ENCODE measurements at regions not wholly inside any gene's neighbourhood (a gene's known extent, or its start where the extent isn't known, plus 50 kb on each side); places are given as distances from the start of the nearest gene placed in this dataset.

- Mint-ChIP-seq H3K27me3 (no peaks in the 10 kb centered on the region), H3K4me3 (peak overlapping the region; percentile 88), H3K36me3 (ENCODE audit: low read depth) (no peaks in the 10 kb centered on the region), H3K4me1 (peaks cover 69% of the 10 kb centered on the region), H3K27ac (peak overlapping the region; percentile 98)
- peak; percentile 33 to 45 (median 39) for DNase-seq
- ATAC-seq: peak; percentile 69
- no peaks in the 10 kb centered on the region for H3K9me3 ChIP-seq (ENCODE audit: control insufficient read depth, low read length, poor library complexity, severe bottlenecking)
Measured at GRCh38 chr13:40187841-40188591, 478.4 kb downstream of the FOXO1 start.

DNA sequence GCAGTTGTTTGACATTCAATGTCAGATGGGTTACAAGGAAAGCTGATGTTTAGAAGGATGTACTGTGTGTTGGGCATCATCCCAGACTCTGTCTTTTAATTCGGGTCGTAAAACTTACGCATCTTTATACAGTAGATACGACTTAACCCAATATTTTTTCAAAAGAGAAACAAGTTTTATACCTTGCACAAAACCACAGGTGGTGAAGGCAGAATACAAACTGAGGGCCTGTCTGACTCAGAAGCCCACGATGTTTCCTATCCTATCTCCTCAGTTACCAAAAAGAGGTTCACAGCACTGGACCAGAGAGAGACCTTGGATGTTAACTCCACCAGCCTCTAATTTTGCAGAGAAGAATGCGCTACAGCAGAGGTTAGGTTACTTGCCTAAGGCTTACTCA is 477.0 kb downstream of the FOXO1 start:
- Mint-ChIP-seq H3K36me3 (ENCODE audit: low read depth) (no peaks in the 10 kb centered on the region), H3K27me3 (no peaks in the 10 kb centered on the region), H3K4me3 (peak overlapping the region; percentile 75), H3K27ac (peak overlapping the region; percentile 98), H3K4me1 (peaks cover 62% of the 10 kb centered on the region)
- H3K9me3 ChIP-seq (ENCODE audit: control insufficient read depth, low read length, poor library complexity, severe bottlenecking): no peaks in the 10 kb centered on the region
- ATAC-seq (no peak), DNase-seq (no peak)

GRCh38 chr13:40189898-40190630 is 476.4 kb downstream of the FOXO1 start:
- DNase-seq: no peak
- H3K36me3 Mint-ChIP-seq (ENCODE audit: low read depth): no peaks in the 10 kb centered on the region
- no peaks in the 10 kb centered on the region for H3K27me3 Mint-ChIP-seq
- peak overlapping the region; percentile 98 for H3K27ac Mint-ChIP-seq
- H3K9me3 ChIP-seq (ENCODE audit: control insufficient read depth, low read length, poor library complexity, severe bottlenecking): no peaks in the 10 kb centered on the region
- H3K4me3 Mint-ChIP-seq: peak overlapping the region; percentile 80
- no peak for ATAC-seq
- H3K4me1 Mint-ChIP-seq: peaks cover 63% of the 10 kb centered on the region

- H3K36me3 Mint-ChIP-seq (ENCODE audit: low read depth): no peaks in the 10 kb centered on the region
- DNase-seq (peak in 2 of 3 donors; percentile 40 to 43), ATAC-seq (peak; percentile 48)
- no peaks in the 10 kb centered on the region for H3K9me3 ChIP-seq (ENCODE audit: control insufficient read depth, low read length, poor library complexity, severe bottlenecking)
- peak overlapping the region; percentile 80 for H3K4me3 Mint-ChIP-seq
- peak overlapping the region; percentile 98 for H3K27ac Mint-ChIP-seq
- H3K4me1 Mint-ChIP-seq: peaks cover 57% of the 10 kb centered on the region
- no peaks in the 10 kb centered on the region for H3K27me3 Mint-ChIP-seq
Measured at GRCh38 chr13:40190641-40191100, 475.8 kb downstream of the FOXO1 start.

- Mint-ChIP-seq H3K4me3 (peak overlapping the region; percentile 80), H3K4me1 (peaks cover 52% of the 10 kb centered on the region), H3K36me3 (ENCODE audit: low read depth) (no peaks in the 10 kb centered on the region), H3K27ac (peak overlapping the region; percentile 98), H3K27me3 (no peaks in the 10 kb centered on the region)
- ATAC-seq: no peak
- H3K9me3 ChIP-seq (ENCODE audit: control insufficient read depth, low read length, poor library complexity, severe bottlenecking): no peaks in the 10 kb centered on the region
- DNase-seq: no peak
Measured at GRCh38 chr13:40191186-40191980, 475.1 kb downstream of the FOXO1 start.

- H3K4me1 Mint-ChIP-seq: peaks cover 42% of the 10 kb centered on the region
- no peaks in the 10 kb centered on the region for H3K9me3 ChIP-seq (ENCODE audit: control insufficient read depth, low read length, poor library complexity, severe bottlenecking)
- no peak for DNase-seq
- H3K36me3 Mint-ChIP-seq (ENCODE audit: low read depth): no peaks in the 10 kb centered on the region
- H3K27ac Mint-ChIP-seq: peak overlapping the region; percentile 98
- no peak overlapping the region for H3K4me3 Mint-ChIP-seq
- no peak for ATAC-seq
- no peaks in the 10 kb centered on the region for H3K27me3 Mint-ChIP-seq
Measured at GRCh38 chr13:40192452-40192851, 474.0 kb downstream of the FOXO1 start.

- DNase-seq (no peak), ATAC-seq (no peak)
- no peaks in the 10 kb centered on the region for H3K27me3 Mint-ChIP-seq
- no peak overlapping the region for H3K4me3 Mint-ChIP-seq
- H3K9me3 ChIP-seq (ENCODE audit: control insufficient read depth, low read length, poor library complexity, severe bottlenecking): no peaks in the 10 kb centered on the region
- H3K36me3 Mint-ChIP-seq (ENCODE audit: low read depth): no peaks in the 10 kb centered on the region
- no peak overlapping the region for H3K27ac Mint-ChIP-seq
- H3K4me1 Mint-ChIP-seq: peaks cover 38% of the 10 kb centered on the region
Measured at GRCh38 chr13:40192858-40193257, 473.6 kb downstream of the FOXO1 start.

DNA sequence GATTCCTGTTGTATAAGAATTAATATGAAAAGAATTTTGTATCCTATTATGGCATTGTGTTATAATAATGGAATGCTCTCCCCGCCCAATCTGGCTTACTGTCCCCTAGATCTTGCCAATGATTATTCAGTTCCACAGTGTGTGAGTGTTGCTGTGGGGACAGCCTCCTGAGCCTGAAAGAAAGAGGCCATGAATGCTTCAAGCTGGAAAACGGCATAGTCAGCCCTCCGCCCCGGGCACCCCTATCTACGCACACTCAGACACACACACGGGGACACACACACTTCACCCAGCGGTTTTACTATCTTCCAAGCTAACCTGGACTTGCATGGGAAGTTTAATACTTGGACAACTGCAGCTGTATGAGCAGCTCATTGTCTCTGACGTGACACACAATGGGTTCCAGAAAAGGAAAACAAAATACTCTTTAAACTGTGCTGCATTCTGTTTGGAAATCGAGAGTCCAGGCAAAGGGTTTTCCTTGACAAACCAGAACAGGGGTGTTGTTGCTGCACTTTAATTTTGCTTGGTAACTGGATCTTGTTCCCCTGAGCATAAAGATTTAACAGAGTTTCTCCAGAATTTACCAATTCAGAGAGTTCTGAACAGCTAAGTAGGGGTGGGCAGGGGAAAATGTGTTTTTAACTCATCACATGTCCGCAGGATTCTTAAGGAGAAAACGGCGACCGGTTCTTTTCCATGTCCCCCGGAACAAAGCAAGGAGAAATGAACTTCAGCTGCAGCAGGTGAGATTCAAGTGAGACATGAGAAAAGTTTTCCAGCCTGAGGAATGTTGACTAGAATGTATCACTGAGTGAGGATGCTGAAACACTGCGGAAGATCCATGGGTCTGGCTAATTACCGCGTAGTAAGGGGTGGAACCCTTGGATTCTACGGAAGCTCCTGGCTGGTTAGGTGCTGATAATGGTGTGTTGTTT is 472.9 kb downstream of the FOXO1 start:
- Mint-ChIP-seq H3K27ac (peak overlapping the region; percentile 87), H3K4me3 (no peak overlapping the region), H3K4me1 (peaks cover 32% of the 10 kb centered on the region), H3K27me3 (no peaks in the 10 kb centered on the region), H3K36me3 (ENCODE audit: low read depth) (no peaks in the 10 kb centered on the region)
- no peak for DNase-seq
- H3K9me3 ChIP-seq (ENCODE audit: control insufficient read depth, low read length, poor library complexity, severe bottlenecking): no peaks in the 10 kb centered on the region
- ATAC-seq: no peak

DNA sequence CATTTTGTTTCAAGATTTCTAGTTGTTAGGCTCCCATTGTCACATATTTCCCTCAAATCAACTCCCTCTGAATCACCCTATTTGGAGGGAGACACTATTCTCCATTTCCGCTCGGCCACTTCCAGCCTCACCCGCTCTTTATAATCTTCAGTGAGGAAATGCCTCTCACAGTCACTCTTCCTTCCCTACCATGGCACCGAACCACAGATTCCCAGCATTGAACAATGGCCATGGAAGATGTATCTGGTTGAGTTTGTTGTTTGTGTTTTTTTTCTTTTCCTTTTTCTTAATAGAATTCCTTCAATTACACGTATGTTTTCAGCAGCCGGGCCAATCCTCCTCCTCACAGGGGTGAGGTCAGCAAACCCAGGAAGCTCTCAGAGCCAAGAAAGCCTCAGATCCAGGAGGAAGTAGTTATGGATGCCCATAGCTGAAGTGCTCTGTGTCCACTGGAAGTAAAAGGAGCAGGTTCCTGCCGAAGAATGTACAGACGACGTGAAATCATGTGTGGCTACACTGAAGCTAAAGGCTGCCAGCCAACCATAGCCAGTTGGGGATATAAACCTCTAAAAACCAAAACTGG is 472.1 kb downstream of the FOXO1 start:
- Mint-ChIP-seq H3K4me1 (peaks cover 25% of the 10 kb centered on the region), H3K27me3 (no peaks in the 10 kb centered on the region), H3K27ac (peak overlapping the region; percentile 87), H3K4me3 (no peak overlapping the region), H3K36me3 (ENCODE audit: low read depth) (no peaks in the 10 kb centered on the region)
- H3K9me3 ChIP-seq (ENCODE audit: control insufficient read depth, low read length, poor library complexity, severe bottlenecking): no peaks in the 10 kb centered on the region
- ATAC-seq (no peak), DNase-seq (no peak)

- no peaks in the 10 kb centered on the region for H3K36me3 Mint-ChIP-seq (ENCODE audit: low read depth)
- no peaks in the 10 kb centered on the region for H3K9me3 ChIP-seq (ENCODE audit: control insufficient read depth, low read length, poor library complexity, severe bottlenecking)
- no peak overlapping the region for H3K27ac Mint-ChIP-seq
- H3K27me3 Mint-ChIP-seq: no peaks in the 10 kb centered on the region
- no peak for DNase-seq
- no peak overlapping the region for H3K4me3 Mint-ChIP-seq
- H3K4me1 Mint-ChIP-seq: peaks cover 5% of the 10 kb centered on the region
- no peak for ATAC-seq
Measured at GRCh38 chr13:40197049-40197448, 469.4 kb downstream of the FOXO1 start.

DNA sequence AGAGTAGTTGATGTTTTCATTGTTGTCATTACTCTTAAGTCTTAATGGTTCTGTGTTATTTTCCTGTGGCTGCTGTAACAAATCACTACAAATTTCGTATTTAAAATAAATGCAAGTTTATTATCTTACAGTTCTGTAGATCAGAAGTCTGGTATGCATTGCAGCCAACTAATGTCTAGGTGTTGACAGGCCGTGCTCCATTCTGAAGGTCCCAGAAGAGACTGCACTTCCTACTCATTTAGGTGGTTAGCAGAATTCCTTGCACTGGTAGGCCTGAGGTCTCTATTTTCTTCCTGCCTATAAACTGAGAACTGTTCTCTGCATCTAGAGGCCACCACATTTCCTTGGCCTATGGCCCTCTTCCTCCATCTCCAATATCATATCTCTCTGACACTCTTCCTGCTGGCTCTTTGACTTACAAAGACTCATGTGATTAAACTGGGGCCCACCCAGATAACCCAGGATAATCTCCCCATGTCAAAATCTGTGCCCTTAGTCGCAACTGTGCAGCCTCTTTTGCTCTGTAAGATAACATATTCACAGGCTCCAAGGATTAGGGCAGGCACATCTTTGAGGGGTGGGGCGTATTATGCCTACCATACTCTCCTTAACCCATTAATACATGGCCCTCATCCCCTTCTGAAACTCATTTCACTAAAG is 468.4 kb downstream of the FOXO1 start:
- H3K27me3 Mint-ChIP-seq: no peaks in the 10 kb centered on the region
- no peaks in the 10 kb centered on the region for H3K36me3 Mint-ChIP-seq (ENCODE audit: low read depth)
- H3K4me3 Mint-ChIP-seq: no peak overlapping the region
- H3K27ac Mint-ChIP-seq: no peak overlapping the region
- no peak for ATAC-seq
- H3K4me1 Mint-ChIP-seq: peaks cover 7% of the 10 kb centered on the region
- no peaks in the 10 kb centered on the region for H3K9me3 ChIP-seq (ENCODE audit: control insufficient read depth, low read length, poor library complexity, severe bottlenecking)
- DNase-seq: no peak
